Naive B cell (primary cell): ENCODE measurements at regions not wholly inside any gene's neighbourhood (a gene's known extent, or its start where the extent isn't known, plus 50 kb on each side); places are given as distances from the start of the nearest gene placed in this dataset.
"Not testable (repeated sequence)": the region's sequence is repeated elsewhere in the genome, so short reads cannot be mapped to it uniquely, and the experiment has no call there.

Experiments
- ATAC-seq, 2 donors: fragments of 150-1000 bp; cut with Tn5 transposase; 2 replicates each; pipeline ENCODE4 v1.10.0; 2021; ENCODE audit warnings: low read depth in 2 of 2, mild to moderate bottlenecking in 2 of 2, moderate library complexity in 2 of 2
- DNase-seq: peaks from one replicate; pipeline ENCODE4 v3.0.0; 2022
- H3K27ac Mint-ChIP-seq, 6 donors: one replicate each; pipeline ENCODE4 v1.8.0; 2020 to 2022; ENCODE audit warnings: mild to moderate bottlenecking in 6 of 6, mixed read lengths in 6 of 6, moderate library complexity in 5 of 6, inconsistent platforms in 2 of 6
- H3K27me3 Mint-ChIP-seq, 3 donors: one replicate each; pipeline ENCODE4 v1.8.0; 2021 to 2022; ENCODE audit warnings: mixed read lengths in 3 of 3, mild to moderate bottlenecking in 1 of 3
- H3K36me3 Mint-ChIP-seq, 2 donors: one replicate each; pipeline ENCODE4 v1.8.0; 2020 to 2022; ENCODE audit warnings: mixed read lengths in 2 of 2, inconsistent platforms in 1 of 2, mild to moderate bottlenecking in 1 of 2
- H3K4me1 Mint-ChIP-seq, 3 donors: one replicate each; pipeline ENCODE4 v1.8.0; 2020 to 2022; ENCODE audit warnings: mixed read lengths in 3 of 3, inconsistent platforms in 1 of 3, mild to moderate bottlenecking in 1 of 3, moderate library complexity in 1 of 3
- H3K4me3 Mint-ChIP-seq, 8 donors: one replicate each; pipeline ENCODE4 v1.8.0; 2020 to 2022; ENCODE audit warnings: mild to moderate bottlenecking in 8 of 8, mixed read lengths in 8 of 8, moderate library complexity in 8 of 8, inconsistent platforms in 2 of 8
- H3K9me3 Mint-ChIP-seq, 7 donors: one replicate each; pipeline ENCODE4 v1.8.0; 2020 to 2022; ENCODE audit warnings: mixed read lengths in 7 of 7, mild to moderate bottlenecking in 5 of 7, inconsistent platforms in 2 of 7, moderate library complexity in 1 of 7

- H3K4me1 Mint-ChIP-seq, H3K36me3 Mint-ChIP-seq, H3K4me3 Mint-ChIP-seq, H3K27ac Mint-ChIP-seq, DNase-seq, H3K27me3 Mint-ChIP-seq, ATAC-seq, H3K9me3 Mint-ChIP-seq: not testable (repeated sequence)
These were observed 57.8 kb upstream of the RASSF3 start for GRCh38 chr12:64552510-64552909.

GRCh38 chr12:64553689-64554088 lies 56.6 kb upstream of the RASSF3 start:
- DNase-seq, H3K4me1 Mint-ChIP-seq, ATAC-seq, H3K27ac Mint-ChIP-seq, H3K4me3 Mint-ChIP-seq, H3K9me3 Mint-ChIP-seq, H3K36me3 Mint-ChIP-seq, H3K27me3 Mint-ChIP-seq: not testable (repeated sequence)

GRCh38 chr12:64556231-64556630 lies 54.1 kb upstream of the RASSF3 start:
- Mint-ChIP-seq H3K36me3 (no peaks in the 10 kb centered on the region), H3K4me3 (no peak overlapping the region), H3K27ac (no peak overlapping the region), H3K9me3 (peaks cover 0 to 1% (median 0%) of the 10 kb centered on the region in 7 donors), H3K4me1 (no peaks in the 10 kb centered on the region), H3K27me3 (no peaks in the 10 kb centered on the region)
- no peak for DNase-seq
- ATAC-seq = no peak

GRCh38 chr12:64558754-64559153 lies 51.5 kb upstream of the RASSF3 start:
- H3K27ac Mint-ChIP-seq = no peak overlapping the region
- no peaks in the 10 kb centered on the region for H3K36me3 Mint-ChIP-seq
- H3K27me3 Mint-ChIP-seq = peaks cover 0 to 9% (median 8%) of the 10 kb centered on the region in 3 donors
- H3K9me3 Mint-ChIP-seq = peaks cover 0 to 1% (median 0%) of the 10 kb centered on the region in 7 donors
- H3K4me1 Mint-ChIP-seq = no peaks in the 10 kb centered on the region
- DNase-seq (no peak), ATAC-seq (no peak)
- H3K4me3 Mint-ChIP-seq = no peak overlapping the region

GRCh38 chr12:64560396-64561301 lies 49.6 kb upstream of the RASSF3 start:
- H3K27me3 Mint-ChIP-seq = peaks cover 0 to 11% (median 9%) of the 10 kb centered on the region in 3 donors
- DNase-seq (no peak), ATAC-seq (no peak)
- H3K4me3 Mint-ChIP-seq = no peak overlapping the region
- H3K27ac Mint-ChIP-seq = peak overlapping the region in 1 of 6 donors; percentile 72
- peaks cover 0 to 1% (median 0%) of the 10 kb centered on the region in 7 donors for H3K9me3 Mint-ChIP-seq
- H3K36me3 Mint-ChIP-seq = no peaks in the 10 kb centered on the region
- H3K4me1 Mint-ChIP-seq = no peaks in the 10 kb centered on the region
